OCI-LY3 (cell line): ENCODE measurements at regions not wholly inside any gene's neighbourhood (a gene's known extent, or its start where the extent isn't known, plus 50 kb on each side); places are given as distances from the start of the nearest gene placed in this dataset.

ENCODE experiments used
- H2AFZ ChIP-seq: fragments of 200-600, 300-600 bp; shearing (Covaris generic); 2 replicates; pipeline ENCODE4 v1.6.0; 2014; ENCODE audit warnings: antibody characterized with exemption, low read depth, low read length
- H3K27ac ChIP-seq: fragments of 200-600, 300-600 bp; sonication (generic); 2 replicates; pipeline ENCODE4 v1.5.1; 2014; ENCODE audit warnings: mild to moderate bottlenecking, low read length, moderate library complexity, mixed read lengths
- H3K27me3 ChIP-seq: fragments of 200-600, 300-600 bp; sonication (generic); 2 replicates; pipeline ENCODE4 v1.6.1; 2014; ENCODE audit warnings: low read depth, low read length, mixed read lengths
- H3K36me3 ChIP-seq: fragments of 200-600, 300-600 bp; sonication (generic); replicated peaks from 2 replicates; pipeline ENCODE3; 2014; ENCODE audit warnings: low read depth, low read length, mixed read lengths
- H3K4me1 ChIP-seq: fragments of 300-600, 200-600 bp; sonication (generic); 2 replicates; pipeline ENCODE4 v1.6.1; 2014; ENCODE audit warnings: low read length, mixed read lengths
- H3K4me2 ChIP-seq: fragments of 200-600, 300-600 bp; sonication (generic); 2 replicates; pipeline ENCODE4 v1.6.1; 2014; ENCODE audit warnings: low read length, mixed read lengths
- H3K4me3 ChIP-seq: fragments of 300-600, 200-600 bp; sonication (generic); 2 replicates; pipeline ENCODE4 v1.5.1; 2014; ENCODE audit warnings: antibody characterized with exemption, mild to moderate bottlenecking, low read length, moderate library complexity
- H3K79me2 ChIP-seq: fragments of 300-600, 200-600 bp; shearing (Covaris generic); 2 replicates; pipeline ENCODE4 v1.6.1; 2014; ENCODE audit warnings: mild to moderate bottlenecking, low read length, mixed read lengths
- H3K9ac ChIP-seq: fragments of 300-600, 200-600 bp; shearing (Covaris generic); 2 replicates; pipeline ENCODE4 v1.6.0; 2014; ENCODE audit warnings: mild to moderate bottlenecking, low read length, moderate library complexity
- H3K9me3 ChIP-seq: fragments of 200-600, 300-600 bp; shearing (Covaris generic); 2 replicates; pipeline ENCODE4 v1.6.1; 2014; ENCODE audit warnings: low read length, mixed read lengths; ENCODE audit not compliant: insufficient read depth
- H4K20me1 ChIP-seq: fragments of 200-600, 300-600 bp; sonication (generic); 2 replicates; pipeline ENCODE4 v1.6.1; 2016; ENCODE audit warnings: low read length, mixed read lengths; ENCODE audit not compliant: insufficient read depth
- CTCF ChIP-seq: fragments of 200-600, 300-600 bp; sonication (generic); IDR thresholded peaks from 2 replicates; pipeline ENCODE4 v1.5.1; 2014; ENCODE audit warnings: antibody characterized with exemption, low read length, low read depth
- EZH2phosphoT487 ChIP-seq: fragments of 200-600 bp; shearing (Covaris generic); IDR thresholded peaks from 2 replicates; pipeline ENCODE4 v1.6.1; 2018; ENCODE audit warnings: antibody characterized with exemption, mixed run types, low read depth

GRCh38 chr1:221440658-221441057, 301.2 kb downstream of the DUSP10 start:
- Histone ChIP-seq H3K27me3 (no peaks in the 10 kb centered on the region), H3K36me3 (no peaks in the 10 kb centered on the region), H3K4me3 (peak overlapping the region; percentile 66), H2AFZ (no peak overlapping the region), H3K9ac (peak overlapping the region; percentile 63), H3K79me2 (no peaks in the 10 kb centered on the region), H3K4me1 (peaks cover 48% of the 10 kb centered on the region), H4K20me1 (no peaks in the 10 kb centered on the region), H3K27ac (peak overlapping the region; percentile 93), H3K4me2 (peak overlapping the region; percentile 87), H3K9me3 (no peaks in the 10 kb centered on the region)
- no peak for TF ChIP-seq EZH2phosphoT487
- peak; percentile 43 for TF ChIP-seq CTCF

DNA sequence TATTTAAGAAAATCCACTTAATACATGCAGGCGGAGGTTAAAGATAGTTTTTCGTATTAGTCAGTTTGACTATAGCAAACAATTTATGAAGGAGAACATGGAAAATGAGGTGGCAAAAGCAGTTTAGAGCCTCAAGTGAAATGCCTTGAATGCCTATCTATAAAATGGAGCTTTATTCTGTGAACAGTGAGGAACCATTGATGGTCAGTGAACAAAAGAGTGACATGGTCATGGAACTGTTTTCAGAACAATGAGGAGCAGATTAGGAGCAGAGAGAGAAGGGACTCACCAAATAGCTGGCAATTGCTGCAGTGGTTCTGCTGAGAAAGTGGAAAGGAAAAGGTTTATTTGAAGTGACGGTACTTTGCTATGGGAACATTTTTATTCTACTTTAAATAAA, 299.8 kb downstream of the DUSP10 start:
- Histone ChIP-seq H3K9ac (no peak overlapping the region), H2AFZ (no peak overlapping the region), H3K4me3 (no peak overlapping the region), H3K4me1 (peaks cover 38% of the 10 kb centered on the region), H3K4me2 (no peak overlapping the region), H4K20me1 (no peaks in the 10 kb centered on the region), H3K36me3 (no peaks in the 10 kb centered on the region), H3K79me2 (no peaks in the 10 kb centered on the region), H3K27ac (no peak overlapping the region), H3K27me3 (no peaks in the 10 kb centered on the region), H3K9me3 (no peaks in the 10 kb centered on the region)
- no peak for TF ChIP-seq CTCF
- no peak for TF ChIP-seq EZH2phosphoT487

DNA sequence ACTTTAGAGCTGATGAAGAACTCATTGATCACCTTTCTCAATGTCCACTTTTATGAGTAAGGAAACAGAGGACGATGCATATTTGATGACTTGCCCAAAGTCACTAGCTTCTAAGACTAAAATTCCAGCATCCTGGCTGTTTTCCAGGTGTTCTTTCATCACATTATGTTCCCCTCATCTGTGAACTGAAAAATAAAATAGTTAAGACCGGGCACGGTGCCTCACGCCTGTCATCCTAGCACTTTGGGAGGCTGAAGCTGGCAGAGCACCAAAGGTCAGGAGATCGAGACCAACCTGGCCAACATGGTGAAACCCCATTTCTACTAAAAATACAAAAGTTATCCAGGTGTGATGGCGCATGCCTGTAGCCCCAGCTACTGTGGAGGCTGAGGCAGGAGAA, 297.5 kb downstream of the DUSP10 start:
- TF ChIP-seq EZH2phosphoT487 (no peak), CTCF (no peak)
- no peaks in the 10 kb centered on the region for H3K36me3 ChIP-seq

GRCh38 chr1:221448585-221449175, 293.2 kb downstream of the DUSP10 start:
- TF ChIP-seq CTCF, result no peak
- TF ChIP-seq EZH2phosphoT487, result no peak
- no peaks in the 10 kb centered on the region for H3K27me3 ChIP-seq
- H3K4me3 ChIP-seq, result no peak overlapping the region
- H3K79me2 ChIP-seq, result no peaks in the 10 kb centered on the region
- H3K9me3 ChIP-seq, result no peaks in the 10 kb centered on the region
- no peak overlapping the region for H3K27ac ChIP-seq
- H3K4me1 ChIP-seq, result peaks cover 7% of the 10 kb centered on the region
- no peaks in the 10 kb centered on the region for H4K20me1 ChIP-seq
- H3K9ac ChIP-seq, result no peak overlapping the region
- H3K4me2 ChIP-seq, result no peak overlapping the region
- no peak overlapping the region for H2AFZ ChIP-seq
- no peaks in the 10 kb centered on the region for H3K36me3 ChIP-seq

More for the DNA sequence above, 297.5 kb downstream of the DUSP10 start:
- Histone ChIP-seq H3K9me3 (no peaks in the 10 kb centered on the region), H3K4me2 (no peak overlapping the region), H3K79me2 (no peaks in the 10 kb centered on the region), H3K27me3 (no peaks in the 10 kb centered on the region), H3K27ac (no peak overlapping the region), H2AFZ (no peak overlapping the region), H4K20me1 (no peaks in the 10 kb centered on the region), H3K9ac (no peak overlapping the region), H3K4me3 (no peak overlapping the region), H3K4me1 (peaks cover 22% of the 10 kb centered on the region)
